ENCODE measurements at regions not wholly inside any gene's neighbourhood (a gene's known extent, or its start where the extent isn't known, plus 50 kb on each side); places are given as distances from the start of the nearest gene placed in this dataset.
"Not testable (repeated sequence)": the region's sequence is repeated elsewhere in the genome, so short reads cannot be mapped to it uniquely, and the experiment has no call there.

DNA sequence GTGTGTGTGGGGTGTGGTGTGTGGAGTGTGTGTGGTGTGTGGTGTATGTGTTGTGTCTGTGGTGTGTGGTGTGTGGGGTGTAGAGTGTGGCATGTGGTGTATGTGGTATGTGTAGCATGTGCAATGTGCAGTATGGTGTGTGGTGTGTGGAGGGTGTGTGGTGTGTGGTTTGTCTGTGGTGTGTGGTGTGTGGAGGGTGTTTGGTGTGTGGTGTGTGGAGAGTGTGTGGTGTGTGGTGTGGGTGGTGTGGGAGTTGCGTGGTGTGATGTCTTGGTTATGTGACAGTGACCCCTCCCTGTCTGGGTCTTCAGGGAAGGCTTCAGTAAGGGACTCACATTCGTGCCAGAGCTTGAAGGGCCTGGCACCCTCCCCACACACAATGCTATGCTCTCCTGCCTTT lies 718.2 kb upstream of the SOX11 start:
- Mint-ChIP-seq H3K27ac (no peak overlapping the region), H3K4me3 (no peak overlapping the region), H3K4me1 (ENCODE audit: low read depth in 2 of 2) (no peaks in the 10 kb centered on the region), H3K27me3 (no peaks in the 10 kb centered on the region), H3K36me3 (peaks cover 4% of the 10 kb centered on the region), H3K9me3 (peaks cover 12% of the 10 kb centered on the region)
- DNase-seq (ENCODE audit: low spot score) (no peak), ATAC-seq (peak; percentile 45 to 63)

- H3K4me1 Mint-ChIP-seq (ENCODE audit: low read depth in 2 of 2): no peaks in the 10 kb centered on the region
- no peaks in the 10 kb centered on the region for H3K27me3 Mint-ChIP-seq
- DNase-seq (ENCODE audit: low spot score) (no peak), ATAC-seq (no peak)
- H3K27ac Mint-ChIP-seq: no peak overlapping the region
- H3K9me3 Mint-ChIP-seq: peaks cover 14% of the 10 kb centered on the region
- H3K4me3 Mint-ChIP-seq: no peak overlapping the region
- H3K36me3 Mint-ChIP-seq: no peaks in the 10 kb centered on the region
Measured at GRCh38 chr2:4976407-4976806, 715.8 kb upstream of the SOX11 start.

GRCh38 chr2:4979111-4979510 lies 713.1 kb upstream of the SOX11 start:
- Mint-ChIP-seq H3K36me3 (no peaks in the 10 kb centered on the region), H3K27me3 (no peaks in the 10 kb centered on the region), H3K27ac (no peak overlapping the region), H3K4me1 (ENCODE audit: low read depth in 2 of 2) (no peaks in the 10 kb centered on the region), H3K4me3 (no peak overlapping the region), H3K9me3 (peaks cover 14% of the 10 kb centered on the region)
- ATAC-seq: no peak
- no peak for DNase-seq (ENCODE audit: low spot score)

- Mint-ChIP-seq H3K27ac (no peak overlapping the region), H3K9me3 (peaks cover 19% of the 10 kb centered on the region), H3K27me3 (no peaks in the 10 kb centered on the region), H3K4me1 (ENCODE audit: low read depth in 2 of 2) (no peaks in the 10 kb centered on the region), H3K4me3 (no peak overlapping the region), H3K36me3 (no peaks in the 10 kb centered on the region)
- no peak for DNase-seq (ENCODE audit: low spot score)
- ATAC-seq: no peak
Measured at GRCh38 chr2:4980995-4981394, 711.2 kb upstream of the SOX11 start.

GRCh38 chr2:4981802-4982409 lies 710.3 kb upstream of the SOX11 start:
- H3K36me3 Mint-ChIP-seq: no peaks in the 10 kb centered on the region
- peaks cover 19% of the 10 kb centered on the region for H3K9me3 Mint-ChIP-seq
- no peak overlapping the region for H3K4me3 Mint-ChIP-seq
- no peaks in the 10 kb centered on the region for H3K27me3 Mint-ChIP-seq
- no peak for ATAC-seq
- DNase-seq (ENCODE audit: low spot score): no peak
- H3K27ac Mint-ChIP-seq: no peak overlapping the region
- no peaks in the 10 kb centered on the region for H3K4me1 Mint-ChIP-seq (ENCODE audit: low read depth in 2 of 2)

GRCh38 chr2:4988444-4988843 lies 703.7 kb upstream of the SOX11 start:
- peaks cover 11% of the 10 kb centered on the region for H3K9me3 Mint-ChIP-seq
- not testable (repeated sequence) for H3K27ac Mint-ChIP-seq; ATAC-seq; H3K36me3 Mint-ChIP-seq; DNase-seq (ENCODE audit: low spot score); H3K4me1 Mint-ChIP-seq (ENCODE audit: low read depth in 2 of 2); H3K4me3 Mint-ChIP-seq; H3K27me3 Mint-ChIP-seq

DNA sequence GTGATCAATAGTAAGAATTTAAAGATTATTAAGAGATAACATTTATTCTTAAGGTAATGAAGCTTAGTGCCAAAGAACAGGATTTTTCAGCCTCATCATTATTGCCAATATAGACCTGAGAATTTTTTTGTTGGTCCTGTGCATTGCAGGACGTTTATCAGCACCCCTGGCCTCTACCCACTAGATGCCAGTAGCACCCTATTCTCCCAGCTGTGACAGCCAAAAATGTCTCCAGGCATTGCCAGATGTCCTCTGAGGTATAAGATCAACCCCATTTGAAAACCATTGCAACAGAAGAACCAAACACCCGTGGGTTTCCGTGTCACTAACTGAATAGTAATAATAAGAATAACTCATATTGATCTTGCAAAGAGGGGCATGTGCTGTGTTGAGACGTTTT lies 700.0 kb upstream of the SOX11 start:
- no peak for DNase-seq (ENCODE audit: low spot score)
- Mint-ChIP-seq H3K36me3 (no peaks in the 10 kb centered on the region), H3K27ac (no peak overlapping the region), H3K27me3 (no peaks in the 10 kb centered on the region), H3K4me1 (ENCODE audit: low read depth in 2 of 2) (no peaks in the 10 kb centered on the region), H3K9me3 (peaks cover 8% of the 10 kb centered on the region), H3K4me3 (no peak overlapping the region)
- no peak for ATAC-seq

- DNase-seq (ENCODE audit: low spot score) (no peak), ATAC-seq (no peak)
- H3K9me3 Mint-ChIP-seq: peaks cover 12% of the 10 kb centered on the region
- no peaks in the 10 kb centered on the region for H3K36me3 Mint-ChIP-seq
- no peaks in the 10 kb centered on the region for H3K4me1 Mint-ChIP-seq (ENCODE audit: low read depth in 2 of 2)
- H3K27ac Mint-ChIP-seq: no peak overlapping the region
- no peak overlapping the region for H3K4me3 Mint-ChIP-seq
- no peaks in the 10 kb centered on the region for H3K27me3 Mint-ChIP-seq
Measured at GRCh38 chr2:4995466-4995865, 696.7 kb upstream of the SOX11 start.

- no peaks in the 10 kb centered on the region for H3K4me1 Mint-ChIP-seq (ENCODE audit: low read depth in 2 of 2)
- H3K9me3 Mint-ChIP-seq: peaks cover 38% of the 10 kb centered on the region
- H3K27me3 Mint-ChIP-seq: no peaks in the 10 kb centered on the region
- no peak overlapping the region for H3K4me3 Mint-ChIP-seq
- DNase-seq (ENCODE audit: low spot score) (no peak), ATAC-seq (no peak)
- H3K36me3 Mint-ChIP-seq: peaks cover 19% of the 10 kb centered on the region
- H3K27ac Mint-ChIP-seq: no peak overlapping the region
Measured at GRCh38 chr2:5007596-5007995, 684.6 kb upstream of the SOX11 start.

- H3K4me3 Mint-ChIP-seq: no peak overlapping the region
- no peak for DNase-seq (ENCODE audit: low spot score)
- peaks cover 0 to 3% of the 10 kb centered on the region in 2 donors for H3K4me1 Mint-ChIP-seq (ENCODE audit: low read depth in 2 of 2)
- no peaks in the 10 kb centered on the region for H3K27me3 Mint-ChIP-seq
- no peak for ATAC-seq
- no peak overlapping the region for H3K27ac Mint-ChIP-seq
- peaks cover 15% of the 10 kb centered on the region for H3K36me3 Mint-ChIP-seq
- H3K9me3 Mint-ChIP-seq: peaks cover 27% of the 10 kb centered on the region
Measured at GRCh38 chr2:5019324-5019723, 672.9 kb upstream of the SOX11 start.

DNA sequence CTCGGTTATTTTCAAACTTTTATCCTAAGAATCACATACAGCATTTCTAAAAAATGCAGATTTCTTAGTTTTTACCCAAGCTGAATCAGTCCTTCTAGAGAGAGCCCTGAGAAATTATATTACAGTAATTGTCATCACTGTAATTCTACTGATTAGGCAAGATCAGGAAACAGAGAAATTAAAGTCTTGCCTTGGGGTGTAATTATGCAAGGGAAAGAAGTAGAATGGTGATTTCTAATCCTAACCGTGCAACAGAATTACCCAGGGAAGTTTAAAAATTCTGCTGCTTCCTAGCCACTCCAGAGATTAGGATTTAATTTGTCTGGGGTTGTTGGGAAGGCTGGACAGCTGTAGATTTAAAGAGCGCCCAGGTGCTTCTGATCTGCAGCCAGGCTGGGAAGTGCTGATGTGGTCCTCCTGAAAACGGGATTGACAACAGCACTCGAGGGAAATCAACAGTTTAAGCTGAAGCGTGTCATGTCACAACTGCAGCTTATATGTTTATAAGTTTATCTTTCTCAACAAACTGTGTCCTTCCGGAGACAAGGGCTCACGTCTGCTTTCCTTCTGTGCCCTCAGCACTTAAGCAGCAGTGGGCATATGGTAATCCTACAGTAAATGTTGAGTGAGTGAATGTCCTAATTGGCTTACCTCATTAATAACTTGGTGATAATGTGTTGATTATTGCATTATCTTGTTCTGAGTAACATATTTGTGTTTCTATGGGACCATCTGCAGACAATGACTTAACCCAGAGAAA lies 671.9 kb upstream of the SOX11 start:
- DNase-seq (ENCODE audit: low spot score): no peak
- Mint-ChIP-seq H3K36me3 (peaks cover 15% of the 10 kb centered on the region), H3K27ac (no peak overlapping the region)

GRCh38 chr2:5021136-5021535 lies 671.0 kb upstream of the SOX11 start:
- H3K27ac Mint-ChIP-seq: no peak overlapping the region
- H3K36me3 Mint-ChIP-seq: peaks cover 15% of the 10 kb centered on the region
- H3K9me3 Mint-ChIP-seq: peaks cover 27% of the 10 kb centered on the region
- ATAC-seq (no peak), DNase-seq (ENCODE audit: low spot score) (no peak)
- no peaks in the 10 kb centered on the region for H3K27me3 Mint-ChIP-seq
- H3K4me3 Mint-ChIP-seq: no peak overlapping the region
- peaks cover 0 to 3% of the 10 kb centered on the region in 2 donors for H3K4me1 Mint-ChIP-seq (ENCODE audit: low read depth in 2 of 2)

More for the DNA sequence above, 671.9 kb upstream of the SOX11 start:
- Mint-ChIP-seq H3K9me3 (peaks cover 27% of the 10 kb centered on the region), H3K4me3 (no peak overlapping the region), H3K4me1 (ENCODE audit: low read depth in 2 of 2) (peaks cover 0 to 3% of the 10 kb centered on the region in 2 donors), H3K27me3 (no peaks in the 10 kb centered on the region)
- no peak for ATAC-seq

- Mint-ChIP-seq H3K27me3 (no peaks in the 10 kb centered on the region), H3K9me3 (peaks cover 31% of the 10 kb centered on the region), H3K4me3 (no peak overlapping the region), H3K4me1 (ENCODE audit: low read depth in 2 of 2) (peaks cover 0 to 3% of the 10 kb centered on the region in 2 donors), H3K36me3 (peaks cover 15% of the 10 kb centered on the region), H3K27ac (no peak overlapping the region)
- DNase-seq (ENCODE audit: low spot score) (no peak), ATAC-seq (no peak)
Measured at GRCh38 chr2:5022061-5022460, 670.1 kb upstream of the SOX11 start.

- peaks cover 15% of the 10 kb centered on the region for H3K36me3 Mint-ChIP-seq
- peaks cover 27% of the 10 kb centered on the region for H3K9me3 Mint-ChIP-seq
- DNase-seq (ENCODE audit: low spot score); H3K27me3 Mint-ChIP-seq; H3K4me3 Mint-ChIP-seq; H3K4me1 Mint-ChIP-seq (ENCODE audit: low read depth in 2 of 2); ATAC-seq; H3K27ac Mint-ChIP-seq: not testable (repeated sequence)
Measured at GRCh38 chr2:5022708-5023635, 669.2 kb upstream of the SOX11 start.
